T-helper 17 cell (primary cell): ENCODE measurements at regions not wholly inside any gene's neighbourhood (a gene's known extent, or its start where the extent isn't known, plus 50 kb on each side); places are given as distances from the start of the nearest gene placed in this dataset.
"Not testable (repeated sequence)": the region's sequence is repeated elsewhere in the genome, so short reads cannot be mapped to it uniquely, and the experiment has no call there.

ENCODE experiments used
- ATAC-seq: fragments of 150-1000 bp; cut with Tn5 transposase; 2 replicates; pipeline ENCODE4 v1.10.0; 2021; ENCODE audit warnings: mild to moderate bottlenecking, moderate library complexity
- DNase-seq, 3 donors: peaks; one replicate each; pipeline versions ENCODE4 v3.0.0 to v3.0.0-alpha.2; 2020 to 2021
- H3K9me3 ChIP-seq: one replicate; pipeline ENCODE4 v1.7.0; 2013; ENCODE audit warnings: low read length, mild to moderate bottlenecking; ENCODE audit not compliant: control insufficient read depth, poor library complexity, severe bottlenecking
- H3K27ac Mint-ChIP-seq: one replicate; pipeline ENCODE4 v1.8.0; 2022; ENCODE audit warnings: mild to moderate bottlenecking, moderate library complexity, mixed read lengths
- H3K27me3 Mint-ChIP-seq: one replicate; pipeline ENCODE4 v1.8.0; 2022; ENCODE audit warnings: mixed read lengths
- H3K36me3 Mint-ChIP-seq: one replicate; pipeline ENCODE4 v1.8.0; 2022; ENCODE audit warnings: low read depth, mixed read lengths
- H3K4me1 Mint-ChIP-seq: one replicate; pipeline ENCODE4 v1.8.0; 2022; ENCODE audit warnings: mild to moderate bottlenecking, mixed read lengths
- H3K4me3 Mint-ChIP-seq: one replicate; pipeline ENCODE4 v1.8.0; 2022; ENCODE audit warnings: mild to moderate bottlenecking, moderate library complexity, mixed read lengths

DNA sequence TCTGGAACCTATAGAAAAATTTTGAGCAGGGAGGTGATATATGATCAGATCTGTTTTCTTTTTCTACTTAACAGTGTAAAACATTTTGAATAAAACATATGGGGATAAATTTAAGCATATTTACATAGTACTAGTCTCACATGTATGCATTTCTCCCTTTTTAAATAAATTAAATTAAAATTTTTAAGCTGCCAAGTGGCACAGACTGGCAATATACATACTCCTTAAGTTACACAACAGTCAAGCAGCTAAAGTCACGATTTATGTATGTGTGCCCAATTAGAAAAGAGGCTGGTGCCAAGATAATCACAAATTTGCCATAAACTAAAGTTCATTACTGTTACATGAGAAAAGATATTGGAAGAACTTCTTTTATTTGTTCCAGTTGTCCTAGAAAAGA, 532.0 kb downstream of the RWDD3 start:
- H3K4me1 Mint-ChIP-seq = no peaks in the 10 kb centered on the region
- no peak for DNase-seq
- no peak for ATAC-seq
- no peaks in the 10 kb centered on the region for H3K9me3 ChIP-seq
- no peak overlapping the region for H3K4me3 Mint-ChIP-seq
- no peaks in the 10 kb centered on the region for H3K36me3 Mint-ChIP-seq
- H3K27me3 Mint-ChIP-seq = no peaks in the 10 kb centered on the region
- no peak overlapping the region for H3K27ac Mint-ChIP-seq

DNA sequence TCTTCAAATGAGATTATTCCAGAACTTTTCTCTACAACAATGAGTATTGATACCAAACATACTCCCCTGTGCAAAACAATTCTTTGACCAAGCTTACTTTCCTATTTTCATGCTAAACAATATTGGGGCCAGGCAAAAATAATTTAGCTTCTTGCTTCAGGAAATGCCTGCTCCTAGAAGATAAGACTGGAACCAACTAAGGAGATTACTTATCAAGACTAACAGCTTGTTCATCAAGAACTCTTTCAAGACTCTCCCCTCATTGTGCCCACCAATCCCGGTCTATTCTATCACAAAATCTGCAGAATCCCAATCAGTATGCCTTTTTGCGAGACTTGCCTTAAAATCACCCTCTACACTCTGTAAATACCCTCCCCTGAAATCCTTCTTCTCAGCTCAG, 536.6 kb downstream of the RWDD3 start:
- no peak overlapping the region for H3K27ac Mint-ChIP-seq
- no peaks in the 10 kb centered on the region for H3K27me3 Mint-ChIP-seq
- no peaks in the 10 kb centered on the region for H3K4me1 Mint-ChIP-seq
- no peaks in the 10 kb centered on the region for H3K9me3 ChIP-seq
- H3K4me3 Mint-ChIP-seq = no peak overlapping the region
- ATAC-seq (no peak), DNase-seq (no peak)
- H3K36me3 Mint-ChIP-seq = no peaks in the 10 kb centered on the region

DNA sequence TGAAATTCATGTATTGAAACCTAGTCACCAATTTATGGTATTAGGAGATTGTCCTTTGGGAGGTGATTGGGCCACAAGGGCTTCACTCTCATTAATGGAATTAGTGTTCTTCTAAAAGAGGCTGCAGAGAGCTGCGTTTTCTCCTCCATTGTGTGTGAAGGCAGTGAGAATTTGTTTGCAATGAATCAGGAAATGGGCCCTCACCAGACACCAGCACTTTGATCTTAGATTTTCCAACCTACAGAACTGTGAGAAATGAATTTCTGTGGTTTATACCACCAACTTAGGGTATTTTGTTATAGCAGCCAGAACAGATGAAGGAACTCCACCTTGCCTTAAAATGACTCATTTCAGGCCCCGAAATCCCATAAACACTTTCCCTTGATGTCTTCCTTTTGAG, 544.2 kb downstream of the RWDD3 start:
- no peak for ATAC-seq
- H3K4me3 Mint-ChIP-seq = no peak overlapping the region
- H3K9me3 ChIP-seq = no peaks in the 10 kb centered on the region
- no peaks in the 10 kb centered on the region for H3K36me3 Mint-ChIP-seq
- H3K27ac Mint-ChIP-seq = no peak overlapping the region
- H3K27me3 Mint-ChIP-seq = no peaks in the 10 kb centered on the region
- H3K4me1 Mint-ChIP-seq = no peaks in the 10 kb centered on the region
- no peak for DNase-seq

DNA sequence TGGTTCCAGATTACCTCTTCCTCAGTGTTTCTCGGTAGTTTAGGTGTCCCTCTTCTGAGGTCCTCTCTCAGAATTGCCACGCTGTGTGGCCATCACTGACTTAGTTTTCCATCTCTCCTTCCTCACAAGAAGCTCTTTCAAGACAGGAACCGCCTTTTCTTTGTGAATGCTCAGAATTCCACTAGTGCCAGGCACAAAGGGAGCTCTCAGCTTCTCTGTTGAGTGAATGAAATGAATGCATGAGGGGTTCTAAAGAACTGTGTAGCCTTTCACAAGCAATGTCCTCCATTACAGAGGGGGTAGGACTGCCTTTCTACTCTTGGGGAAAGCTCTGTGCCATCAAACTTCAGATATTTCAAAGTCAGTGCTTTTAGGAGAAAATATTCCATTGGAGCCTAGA, 546.8 kb downstream of the RWDD3 start:
- ATAC-seq = no peak
- H3K9me3 ChIP-seq = no peaks in the 10 kb centered on the region
- H3K4me1 Mint-ChIP-seq = no peaks in the 10 kb centered on the region
- no peaks in the 10 kb centered on the region for H3K27me3 Mint-ChIP-seq
- DNase-seq = no peak
- H3K27ac Mint-ChIP-seq = no peak overlapping the region
- no peaks in the 10 kb centered on the region for H3K36me3 Mint-ChIP-seq
- no peak overlapping the region for H3K4me3 Mint-ChIP-seq

DNA sequence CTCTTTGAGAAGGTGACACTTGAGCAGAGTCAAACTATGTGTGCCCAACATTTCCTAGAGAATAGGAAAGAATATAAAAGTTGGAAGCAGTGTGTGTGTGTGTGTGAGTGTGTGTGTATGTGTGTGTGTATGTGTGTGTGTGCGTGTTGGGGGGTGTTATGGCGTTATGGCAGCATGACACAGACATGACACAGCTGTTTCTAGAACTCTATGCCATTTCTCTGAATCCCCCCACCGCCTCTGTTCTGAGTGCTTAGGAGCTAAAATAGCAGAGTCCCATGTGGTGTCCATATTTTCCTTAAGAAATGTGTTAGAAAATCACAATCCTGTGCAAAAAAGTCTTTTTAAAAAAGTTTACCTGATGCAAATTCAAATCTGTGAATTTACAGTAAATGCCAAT, 556.1 kb downstream of the RWDD3 start:
- Mint-ChIP-seq H3K27ac (no peak overlapping the region), H3K4me3 (no peak overlapping the region), H3K27me3 (no peaks in the 10 kb centered on the region), H3K4me1 (no peaks in the 10 kb centered on the region), H3K36me3 (no peaks in the 10 kb centered on the region)
- DNase-seq = no peak
- no peaks in the 10 kb centered on the region for H3K9me3 ChIP-seq
- ATAC-seq = no peak

DNA sequence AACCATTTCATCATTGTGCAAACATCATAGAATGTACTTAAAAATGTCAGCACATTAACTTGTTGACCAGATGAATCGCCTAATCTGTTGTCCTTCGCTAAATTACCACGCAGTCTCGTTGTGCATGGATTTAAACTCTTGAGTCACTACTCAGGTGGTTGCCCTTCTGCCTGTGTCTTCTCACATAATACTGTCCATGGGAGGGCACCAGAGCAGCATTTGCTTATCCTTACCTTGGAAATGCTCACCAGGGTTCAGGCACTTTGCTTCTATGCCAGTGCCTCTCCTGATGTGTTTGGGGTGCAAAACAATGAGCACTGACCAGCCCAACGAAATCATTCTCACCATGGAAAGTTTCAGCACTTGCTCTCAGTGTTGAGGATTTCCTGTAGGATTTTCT, 559.9 kb downstream of the RWDD3 start:
- no peak overlapping the region for H3K4me3 Mint-ChIP-seq
- no peak for DNase-seq

DNA sequence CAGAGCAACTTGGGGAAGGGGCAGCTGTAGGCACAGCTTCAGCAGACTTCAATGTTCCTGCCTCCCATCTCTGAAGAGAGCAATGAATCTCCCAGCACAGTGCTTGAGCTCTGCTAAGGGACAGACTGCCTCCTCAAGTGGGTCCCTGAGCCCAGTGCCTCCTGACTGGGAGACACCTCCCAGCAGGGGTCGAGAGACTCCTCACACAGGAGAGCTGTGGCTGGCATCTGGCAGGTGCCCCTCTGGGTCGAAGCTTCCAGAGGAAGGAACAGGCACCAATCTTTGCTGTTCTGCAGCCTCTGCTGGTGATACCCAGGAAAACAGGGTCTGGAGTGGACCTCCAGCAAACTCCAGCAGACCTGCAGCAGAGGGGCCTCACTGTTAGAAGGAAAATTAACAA, 563.8 kb downstream of the RWDD3 start:
- not testable (repeated sequence) for H3K27ac Mint-ChIP-seq, H3K4me1 Mint-ChIP-seq, DNase-seq, ATAC-seq, H3K4me3 Mint-ChIP-seq, H3K9me3 ChIP-seq, H3K27me3 Mint-ChIP-seq, H3K36me3 Mint-ChIP-seq

More for the DNA sequence above, 559.9 kb downstream of the RWDD3 start:
- H3K27me3 Mint-ChIP-seq = no peaks in the 10 kb centered on the region
- ATAC-seq = no peak
- H3K9me3 ChIP-seq = no peaks in the 10 kb centered on the region
- H3K4me1 Mint-ChIP-seq = no peaks in the 10 kb centered on the region
- no peak overlapping the region for H3K27ac Mint-ChIP-seq
- no peaks in the 10 kb centered on the region for H3K36me3 Mint-ChIP-seq

DNA sequence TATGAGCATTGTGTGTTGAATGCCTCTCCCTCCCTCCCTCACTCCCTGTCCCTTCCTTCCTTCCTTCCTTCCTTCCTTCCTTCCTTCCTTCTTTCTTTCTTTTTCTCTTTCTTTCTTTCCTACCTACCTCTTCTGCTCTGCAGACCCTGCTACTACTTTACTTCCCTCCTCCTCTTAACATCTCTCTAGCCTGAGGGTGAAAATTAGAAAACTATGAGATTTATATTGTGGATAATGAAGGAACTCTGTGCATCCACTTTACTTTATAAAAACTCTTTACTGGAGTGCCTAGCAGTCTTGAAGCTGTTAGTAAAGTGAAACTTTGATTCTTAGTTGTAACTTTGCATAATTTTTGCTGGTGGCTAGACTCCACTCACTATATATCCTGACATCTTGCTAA, 572.2 kb downstream of the RWDD3 start:
- H3K27me3 Mint-ChIP-seq = no peaks in the 10 kb centered on the region
- no peaks in the 10 kb centered on the region for H3K4me1 Mint-ChIP-seq
- H3K4me3 Mint-ChIP-seq = no peak overlapping the region
- no peaks in the 10 kb centered on the region for H3K36me3 Mint-ChIP-seq
- ATAC-seq (no peak), DNase-seq (no peak)
- no peaks in the 10 kb centered on the region for H3K9me3 ChIP-seq
- H3K27ac Mint-ChIP-seq = no peak overlapping the region

DNA sequence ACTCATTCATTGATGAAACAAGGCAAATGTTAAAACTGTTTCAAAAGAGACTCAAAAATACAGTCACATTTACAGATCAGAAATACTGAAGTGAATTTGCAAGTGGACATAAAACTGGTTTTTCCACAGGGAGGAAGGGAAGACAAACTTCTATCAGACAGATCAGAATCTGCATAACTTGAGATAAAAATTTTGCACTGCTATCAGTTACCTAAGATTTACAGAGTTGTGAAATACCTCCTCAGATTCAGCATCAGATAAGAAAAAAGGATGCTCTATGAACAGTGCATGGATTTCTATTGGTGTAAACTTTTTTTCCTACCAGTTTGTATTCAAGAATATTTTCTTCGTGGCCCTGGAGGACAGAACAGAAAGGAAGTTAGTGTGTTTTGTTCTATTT, 575.4 kb downstream of the RWDD3 start:
- no peak overlapping the region for H3K27ac Mint-ChIP-seq
- H3K4me3 Mint-ChIP-seq = no peak overlapping the region
- H3K4me1 Mint-ChIP-seq = no peaks in the 10 kb centered on the region

DNA sequence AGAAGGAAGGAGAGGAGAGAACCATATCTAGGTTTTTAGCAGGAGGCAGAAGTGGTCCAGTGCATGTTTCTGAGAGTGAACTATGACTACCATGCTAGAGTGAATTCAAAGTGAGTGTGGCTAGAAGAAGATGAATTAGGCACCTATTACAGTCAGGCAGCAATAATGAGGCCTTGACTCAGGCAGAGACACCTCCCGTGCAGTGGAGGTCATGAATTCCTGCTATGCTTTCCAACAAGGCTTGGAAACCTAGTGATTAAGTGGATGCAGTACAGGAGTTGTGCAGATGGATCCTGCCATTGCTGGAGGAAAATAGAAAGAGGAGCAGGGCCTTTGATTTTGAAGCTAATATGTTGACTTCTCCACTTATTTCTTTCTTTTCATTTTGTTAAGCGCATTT, 581.5 kb downstream of the RWDD3 start:
- no peaks in the 10 kb centered on the region for H3K27me3 Mint-ChIP-seq
- H3K36me3 Mint-ChIP-seq = no peaks in the 10 kb centered on the region
- H3K27ac Mint-ChIP-seq = no peak overlapping the region
- ATAC-seq = no peak
- DNase-seq = no peak
- no peak overlapping the region for H3K4me3 Mint-ChIP-seq
- H3K4me1 Mint-ChIP-seq = no peaks in the 10 kb centered on the region
- no peaks in the 10 kb centered on the region for H3K9me3 ChIP-seq

More for the DNA sequence above, 575.4 kb downstream of the RWDD3 start:
- ATAC-seq (no peak), DNase-seq (no peak)
- no peaks in the 10 kb centered on the region for H3K9me3 ChIP-seq
- Mint-ChIP-seq H3K36me3 (no peaks in the 10 kb centered on the region), H3K27me3 (no peaks in the 10 kb centered on the region)

DNA sequence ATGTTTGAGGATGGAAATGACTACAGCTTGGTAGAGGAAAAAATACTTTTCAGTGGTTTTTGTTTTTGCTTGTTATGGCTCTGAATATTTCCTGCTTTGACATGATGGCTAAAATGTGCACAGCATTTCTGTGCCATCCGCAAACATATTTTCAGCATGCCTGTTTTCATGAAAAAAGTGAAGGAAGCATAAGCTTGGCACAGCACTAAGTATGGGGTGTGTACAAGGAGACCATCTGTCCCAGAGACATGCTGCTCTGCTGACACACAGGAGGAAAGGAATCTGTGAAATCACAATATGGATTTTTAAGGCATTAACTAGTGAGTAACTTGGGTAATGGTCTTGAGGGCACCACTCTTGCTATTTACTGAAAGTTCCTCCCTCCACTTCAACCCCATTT, 595.5 kb downstream of the RWDD3 start:
- ATAC-seq (no peak), DNase-seq (no peak)
- no peak overlapping the region for H3K4me3 Mint-ChIP-seq
- no peaks in the 10 kb centered on the region for H3K27me3 Mint-ChIP-seq
- no peaks in the 10 kb centered on the region for H3K9me3 ChIP-seq
- H3K4me1 Mint-ChIP-seq = no peaks in the 10 kb centered on the region
- no peak overlapping the region for H3K27ac Mint-ChIP-seq
- H3K36me3 Mint-ChIP-seq = no peaks in the 10 kb centered on the region

DNA sequence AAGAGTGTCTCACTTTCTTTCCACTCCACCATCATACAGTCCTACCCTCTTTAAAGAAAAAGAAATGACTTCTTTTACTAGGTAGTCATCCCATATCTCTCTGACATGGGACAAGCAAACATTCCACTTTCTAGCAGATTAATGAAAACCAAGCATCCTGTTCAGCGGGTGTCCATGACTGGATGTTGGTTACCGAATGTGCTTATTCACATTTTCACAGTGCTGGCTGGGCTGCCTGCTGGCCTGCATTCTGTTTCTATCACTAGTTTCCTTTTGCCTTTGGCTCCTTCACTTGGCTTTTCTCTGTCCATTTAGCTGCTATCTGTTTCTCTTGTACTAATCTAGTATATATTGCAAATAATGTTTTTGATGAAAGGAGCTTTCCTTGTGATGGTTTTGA, 598.4 kb downstream of the RWDD3 start:
- no peak overlapping the region for H3K27ac Mint-ChIP-seq
- ATAC-seq = no peak
- no peaks in the 10 kb centered on the region for H3K4me1 Mint-ChIP-seq
- H3K9me3 ChIP-seq = no peaks in the 10 kb centered on the region
- no peak overlapping the region for H3K4me3 Mint-ChIP-seq
- no peaks in the 10 kb centered on the region for H3K27me3 Mint-ChIP-seq
- no peak for DNase-seq
- H3K36me3 Mint-ChIP-seq = no peaks in the 10 kb centered on the region

DNA sequence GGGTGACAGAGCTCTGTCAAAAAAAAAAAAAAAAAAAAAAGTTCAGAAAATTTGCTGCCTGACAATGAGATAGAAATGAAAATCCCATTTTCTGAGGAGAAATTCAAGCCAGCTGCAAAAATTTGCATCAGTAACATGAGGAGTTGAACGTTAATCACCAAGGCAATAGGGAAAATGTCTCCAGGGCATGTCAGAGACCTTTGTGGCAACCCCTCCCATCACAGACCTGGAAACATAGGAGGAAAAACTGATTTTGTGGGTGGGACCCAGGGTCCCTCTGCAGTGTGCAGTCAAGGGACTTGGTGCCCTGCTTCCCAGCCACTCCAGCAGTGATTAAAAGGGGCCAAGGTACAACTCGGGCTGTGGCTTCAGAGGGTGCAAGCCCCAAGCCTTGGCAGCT, 615.4 kb downstream of the RWDD3 start:
- DNase-seq (no peak), ATAC-seq (no peak)
- Mint-ChIP-seq H3K4me1 (no peaks in the 10 kb centered on the region), H3K27me3 (no peaks in the 10 kb centered on the region), H3K4me3 (no peak overlapping the region), H3K27ac (no peak overlapping the region), H3K36me3 (no peaks in the 10 kb centered on the region)
- no peaks in the 10 kb centered on the region for H3K9me3 ChIP-seq

DNA sequence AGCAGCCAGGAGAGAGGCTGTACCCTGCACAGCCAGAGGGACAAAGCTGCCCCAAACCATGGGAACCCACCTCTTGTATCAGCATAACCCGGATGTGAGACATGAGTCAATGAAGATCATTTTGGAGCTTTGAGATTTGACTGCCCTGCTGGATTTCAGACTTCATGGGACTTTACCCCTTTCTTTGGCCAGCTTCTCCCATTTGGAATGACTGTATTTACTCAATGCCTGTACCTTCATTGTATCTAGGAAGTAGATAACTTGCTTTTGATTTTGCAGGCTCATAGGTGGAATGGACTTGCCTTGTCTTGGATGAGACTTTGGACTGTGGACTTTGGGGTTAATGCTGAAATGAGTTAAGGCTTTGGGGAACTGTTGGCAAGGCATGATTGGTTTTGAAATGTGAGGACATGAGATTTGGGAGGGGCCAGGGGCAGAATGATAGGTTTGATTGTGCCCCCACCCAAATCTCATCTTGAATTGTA, 616.2 kb downstream of the RWDD3 start:
- no peak for ATAC-seq
- no peaks in the 10 kb centered on the region for H3K36me3 Mint-ChIP-seq
- no peak overlapping the region for H3K4me3 Mint-ChIP-seq
- H3K27me3 Mint-ChIP-seq = no peaks in the 10 kb centered on the region
- no peaks in the 10 kb centered on the region for H3K4me1 Mint-ChIP-seq
- no peak overlapping the region for H3K27ac Mint-ChIP-seq
- no peaks in the 10 kb centered on the region for H3K9me3 ChIP-seq
- no peak for DNase-seq

DNA sequence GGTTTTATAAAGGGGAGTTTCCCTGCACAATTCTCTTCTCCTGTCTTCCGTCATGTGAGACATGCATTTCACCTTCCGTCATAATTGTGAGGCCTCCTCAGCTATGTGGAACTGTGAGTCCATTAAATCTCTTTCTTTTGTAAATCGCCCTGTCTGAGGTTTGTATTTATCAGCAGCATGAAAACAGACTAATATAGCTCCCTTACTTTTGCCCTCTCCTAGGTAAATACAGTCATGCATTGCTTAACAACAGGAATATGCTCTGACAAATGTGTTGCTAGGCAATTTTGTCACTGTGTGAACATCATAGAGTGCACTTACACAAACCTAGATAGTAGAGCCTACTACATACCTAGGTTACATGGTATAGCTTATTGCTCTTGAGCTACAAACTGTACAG, 616.8 kb downstream of the RWDD3 start:
- no peaks in the 10 kb centered on the region for H3K27me3 Mint-ChIP-seq
- H3K4me3 Mint-ChIP-seq = no peak overlapping the region
- DNase-seq (no peak), ATAC-seq (no peak)
- H3K4me1 Mint-ChIP-seq = no peaks in the 10 kb centered on the region
- no peaks in the 10 kb centered on the region for H3K36me3 Mint-ChIP-seq
- H3K27ac Mint-ChIP-seq = no peak overlapping the region
- no peaks in the 10 kb centered on the region for H3K9me3 ChIP-seq
